ENCODE measurements at regions not wholly inside any gene's neighbourhood (a gene's known extent, or its start where the extent isn't known, plus 50 kb on each side); places are given as distances from the start of the nearest gene placed in this dataset.

- TF ChIP-seq POLR2AphosphoS5 (IDR thresholded peaks at IDR 0.05) = no peak
- no peak for TF ChIP-seq CTCF (IDR thresholded peaks at IDR 0.05 in 8 of 11, conservative IDR thresholded peaks at IDR 0.05 in 3 of 11)
- TF ChIP-seq POLR2A (IDR thresholded peaks at IDR 0.05) = no peak
- Histone ChIP-seq H3K4me1 (no peaks in the 10 kb centered on the region), H3K9me3 (no peaks in the 10 kb centered on the region), H3K27me3 (replicated peaks in 1 of 7) (no peaks in the 10 kb centered on the region), H3K4me3 (no peak overlapping the region), H3K36me3 (no peaks in the 10 kb centered on the region), H3K27ac (no peak overlapping the region)
- no peak for DNase-seq
- intact Hi-C loops (cut with DNase I; ENCODE audit: low total_unique reads) = no loop called here
Measured at GRCh38 chr12:86787419-86787818, 531.2 kb upstream of the MGAT4C start.

DNA sequence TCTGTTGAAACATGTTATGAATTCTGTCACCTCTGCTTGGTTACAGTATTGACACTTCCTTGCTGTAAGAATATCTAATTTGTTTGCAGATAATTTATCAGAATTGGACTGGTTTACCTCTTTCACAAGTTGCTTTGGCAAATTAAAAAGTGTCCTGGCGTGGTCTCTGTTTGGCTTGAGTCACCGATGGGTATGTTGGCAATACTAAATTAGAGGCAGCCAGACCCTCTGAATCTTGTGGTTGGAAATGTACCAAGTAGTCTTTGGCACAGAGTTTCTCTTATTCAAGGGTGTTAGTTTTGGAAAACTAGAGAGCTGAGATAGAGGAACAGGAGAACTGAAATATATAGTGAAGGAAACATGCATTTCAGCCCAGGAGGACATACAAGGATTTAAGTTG lies 521.1 kb upstream of the MGAT4C start:
- Histone ChIP-seq H3K4me3 (no peak overlapping the region), H3K27me3 (replicated peaks in 1 of 7) (no peaks in the 10 kb centered on the region), H3K9me3 (no peaks in the 10 kb centered on the region), H3K36me3 (no peaks in the 10 kb centered on the region), H3K4me1 (no peaks in the 10 kb centered on the region), H3K27ac (no peak overlapping the region)
- intact Hi-C loops (cut with DNase I; ENCODE audit: low total_unique reads) = no loop called here
- DNase-seq = no peak
- TF ChIP-seq POLR2A (IDR thresholded peaks at IDR 0.05) = no peak
- TF ChIP-seq CTCF (IDR thresholded peaks at IDR 0.05 in 8 of 11, conservative IDR thresholded peaks at IDR 0.05 in 3 of 11) = no peak
- no peak for TF ChIP-seq POLR2AphosphoS5 (IDR thresholded peaks at IDR 0.05)
- WGBS, 5 donors = 84 to 91% (median 89%) methylated on average over 2 of the region's 2 CpGs

DNA sequence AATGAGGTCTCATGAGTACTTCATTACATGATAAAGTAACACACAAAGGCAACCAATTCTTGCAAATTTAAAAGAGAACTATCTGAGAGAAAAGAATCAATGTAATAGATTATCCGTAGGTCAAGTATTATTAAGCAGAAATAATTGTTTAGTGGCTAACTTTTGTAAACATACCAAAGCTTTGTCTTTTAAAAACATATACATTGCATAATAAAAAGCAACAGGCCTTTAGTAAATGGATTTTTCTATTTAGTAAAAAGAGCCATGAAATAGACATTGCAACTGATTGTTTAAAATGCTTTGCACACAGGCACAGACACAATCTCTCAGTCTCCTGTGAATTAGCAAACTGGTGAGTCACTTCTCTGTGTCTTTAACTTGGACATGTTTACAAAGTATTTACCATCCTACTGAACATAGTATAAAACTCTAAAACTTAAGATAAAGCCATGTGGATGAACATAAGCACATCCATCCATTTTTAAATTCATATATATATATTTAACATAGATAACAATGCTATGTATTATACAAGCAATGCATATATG lies 518.7 kb upstream of the MGAT4C start:
- TF ChIP-seq CTCF (IDR thresholded peaks at IDR 0.05 in 8 of 11, conservative IDR thresholded peaks at IDR 0.05 in 3 of 11) (no peak), POLR2A (IDR thresholded peaks at IDR 0.05) (no peak), POLR2AphosphoS5 (IDR thresholded peaks at IDR 0.05) (no peak)
- 66 to 83% (median 72%) methylated on average over 1 of the region's 1 CpG for WGBS, 5 donors
- Histone ChIP-seq H3K4me3 (no peak overlapping the region), H3K4me1 (no peaks in the 10 kb centered on the region), H3K9me3 (no peaks in the 10 kb centered on the region), H3K27me3 (replicated peaks in 1 of 7) (no peaks in the 10 kb centered on the region), H3K27ac (no peak overlapping the region), H3K36me3 (no peaks in the 10 kb centered on the region)
- DNase-seq = no peak
- intact Hi-C loops (cut with DNase I; ENCODE audit: low total_unique reads) = no loop called here

GRCh38 chr12:86772696-86773095 lies 516.5 kb upstream of the MGAT4C start:
- no peaks in the 10 kb centered on the region for H3K36me3 ChIP-seq
- WGBS, 5 donors = 43 to 71% (median 56%) methylated on average over 2 of the region's 2 CpGs
- H3K27ac ChIP-seq = no peak overlapping the region
- H3K4me1 ChIP-seq = no peaks in the 10 kb centered on the region
- no peaks in the 10 kb centered on the region for H3K27me3 ChIP-seq (replicated peaks in 1 of 7)
- no peak for DNase-seq
- no peak overlapping the region for H3K4me3 ChIP-seq
- TF ChIP-seq POLR2A (IDR thresholded peaks at IDR 0.05) (no peak), POLR2AphosphoS5 (IDR thresholded peaks at IDR 0.05) (no peak), CTCF (IDR thresholded peaks at IDR 0.05 in 8 of 11, conservative IDR thresholded peaks at IDR 0.05 in 3 of 11) (no peak)
- intact Hi-C loops (cut with DNase I; ENCODE audit: low total_unique reads) = no loop called here
- no peaks in the 10 kb centered on the region for H3K9me3 ChIP-seq
